Karpas-422 (cell line): ENCODE measurements at regions not wholly inside any gene's neighbourhood (a gene's known extent, or its start where the extent isn't known, plus 50 kb on each side); places are given as distances from the start of the nearest gene placed in this dataset.

ENCODE experiments used
- DNase-seq: peaks from one replicate; pipeline ENCODE4 v3.0.0-alpha.2; 2015
- H2AFZ ChIP-seq: fragments of 200-600 bp; sonication (generic); 2 replicates; pipeline ENCODE4 v1.6.1; 2014; ENCODE audit warnings: antibody characterized with exemption, low read length, mixed read lengths
- H3K27ac ChIP-seq: fragments of 200-600 bp; sonication (generic); 2 replicates; pipeline ENCODE4 v1.5.1; 2014; ENCODE audit warnings: mild to moderate bottlenecking, low read length, moderate library complexity
- H3K27me3 ChIP-seq: fragments of 200-600 bp; sonication (generic); 2 replicates; pipeline ENCODE4 v1.6.1; 2014; ENCODE audit warnings: low read length, mixed read lengths
- H3K36me3 ChIP-seq: fragments of 200-600 bp; sonication (generic); 2 replicates; pipeline ENCODE4 v1.6.1; 2014; ENCODE audit warnings: low read length, mixed read lengths; ENCODE audit not compliant: insufficient read depth
- H3K4me1 ChIP-seq: fragments of 200-600 bp; sonication (generic); 2 replicates; pipeline ENCODE4 v1.6.1; 2014; ENCODE audit warnings: mild to moderate bottlenecking, low read length, mixed read lengths
- H3K4me2 ChIP-seq: fragments of 200-600 bp; sonication (generic); 2 replicates; pipeline ENCODE4 v1.6.1; 2014; ENCODE audit warnings: low read length, low read depth, mild to moderate bottlenecking; ENCODE audit not compliant: poor library complexity, severe bottlenecking
- H3K4me3 ChIP-seq: fragments of 200-600 bp; sonication (generic); 2 replicates; pipeline ENCODE4 v1.5.1; 2014; ENCODE audit warnings: mild to moderate bottlenecking, antibody characterized with exemption, low read length, mixed read lengths
- H3K79me2 ChIP-seq: fragments of 200-600 bp; sonication (generic); 2 replicates; pipeline ENCODE4 v1.6.1; 2014; ENCODE audit warnings: mild to moderate bottlenecking, low read length, mixed read lengths
- H3K9ac ChIP-seq: fragments of 200-600 bp; sonication (generic); 2 replicates; pipeline ENCODE4 v1.6.0; 2014; ENCODE audit warnings: low read length
- H3K9me2 ChIP-seq: fragments of 200-600 bp; sonication (generic), shearing (Covaris generic); replicated peaks from 2 replicates; pipeline ENCODE4 v1.6.0; 2014; ENCODE audit warnings: mild to moderate bottlenecking, low read length, moderate library complexity; ENCODE audit not compliant: insufficient read depth
- H3K9me3 ChIP-seq: fragments of 300-700, 200-600 bp; sonication (generic); 2 replicates; pipeline ENCODE4 v1.6.1; 2014; ENCODE audit warnings: low read length, mixed read lengths
- H4K20me1 ChIP-seq: fragments of 200-600 bp; sonication (generic); 2 replicates; pipeline ENCODE4 v1.6.1; 2014; ENCODE audit warnings: mild to moderate bottlenecking, antibody characterized with exemption, low read length, low read depth; ENCODE audit not compliant: insufficient read depth

GRCh38 chr5:1974081-1974480 is 91.4 kb upstream of the IRX4 start:
- Histone ChIP-seq H3K9me2 (no peaks in the 10 kb centered on the region), H3K79me2 (no peaks in the 10 kb centered on the region), H3K27ac (no peak overlapping the region), H3K27me3 (no peaks in the 10 kb centered on the region), H3K36me3 (no peaks in the 10 kb centered on the region), H3K4me1 (no peaks in the 10 kb centered on the region), H2AFZ (no peak overlapping the region), H3K4me3 (no peak overlapping the region), H3K9ac (no peak overlapping the region), H3K9me3 (no peaks in the 10 kb centered on the region), H4K20me1 (no peaks in the 10 kb centered on the region), H3K4me2 (no peak overlapping the region)
- DNase-seq: no peak

GRCh38 chr5:1973391-1974013 is 90.8 kb upstream of the IRX4 start:
- Histone ChIP-seq H3K36me3 (no peaks in the 10 kb centered on the region), H3K79me2 (no peaks in the 10 kb centered on the region), H3K9me2 (no peaks in the 10 kb centered on the region), H3K4me3 (no peak overlapping the region), H3K4me1 (no peaks in the 10 kb centered on the region), H3K9ac (no peak overlapping the region), H3K27me3 (no peaks in the 10 kb centered on the region), H3K27ac (no peak overlapping the region), H2AFZ (no peak overlapping the region), H3K9me3 (no peaks in the 10 kb centered on the region), H4K20me1 (no peaks in the 10 kb centered on the region), H3K4me2 (no peak overlapping the region)
- DNase-seq: no peak

GRCh38 chr5:1971944-1972343 is 89.2 kb upstream of the IRX4 start:
- Histone ChIP-seq H3K27me3 (no peaks in the 10 kb centered on the region), H3K9me3 (no peaks in the 10 kb centered on the region), H3K9ac (no peak overlapping the region), H3K79me2 (no peaks in the 10 kb centered on the region), H3K4me1 (no peaks in the 10 kb centered on the region), H3K27ac (no peak overlapping the region), H3K36me3 (no peaks in the 10 kb centered on the region), H4K20me1 (no peaks in the 10 kb centered on the region), H3K9me2 (no peaks in the 10 kb centered on the region), H3K4me3 (no peak overlapping the region), H3K4me2 (no peak overlapping the region), H2AFZ (no peak overlapping the region)
- no peak for DNase-seq

GRCh38 chr5:1967736-1968135 is 85.0 kb upstream of the IRX4 start:
- H3K9me2 ChIP-seq: no peaks in the 10 kb centered on the region

GRCh38 chr5:1966461-1966860 is 83.7 kb upstream of the IRX4 start:
- H2AFZ ChIP-seq: no peak overlapping the region
- H3K4me1 ChIP-seq: no peaks in the 10 kb centered on the region
- H3K9ac ChIP-seq: no peak overlapping the region
- H3K79me2 ChIP-seq: no peaks in the 10 kb centered on the region
- no peaks in the 10 kb centered on the region for H4K20me1 ChIP-seq
- no peak overlapping the region for H3K27ac ChIP-seq
- no peak for DNase-seq
- no peaks in the 10 kb centered on the region for H3K9me3 ChIP-seq
- H3K27me3 ChIP-seq: no peaks in the 10 kb centered on the region
- H3K9me2 ChIP-seq: no peaks in the 10 kb centered on the region
- H3K4me2 ChIP-seq: no peak overlapping the region
- no peak overlapping the region for H3K4me3 ChIP-seq
- H3K36me3 ChIP-seq: no peaks in the 10 kb centered on the region

More at GRCh38 chr5:1967736-1968135, 85.0 kb upstream of the IRX4 start:
- H3K9ac ChIP-seq: no peak overlapping the region
- no peak for DNase-seq
- H3K36me3 ChIP-seq: no peaks in the 10 kb centered on the region
- no peaks in the 10 kb centered on the region for H3K79me2 ChIP-seq
- no peak overlapping the region for H3K4me2 ChIP-seq
- no peak overlapping the region for H3K4me3 ChIP-seq
- no peaks in the 10 kb centered on the region for H3K27me3 ChIP-seq
- no peaks in the 10 kb centered on the region for H3K9me3 ChIP-seq
- H4K20me1 ChIP-seq: no peaks in the 10 kb centered on the region
- no peaks in the 10 kb centered on the region for H3K4me1 ChIP-seq
- no peak overlapping the region for H3K27ac ChIP-seq
- H2AFZ ChIP-seq: no peak overlapping the region

- H4K20me1 ChIP-seq: no peaks in the 10 kb centered on the region
- no peak for DNase-seq
- no peaks in the 10 kb centered on the region for H3K79me2 ChIP-seq
- no peak overlapping the region for H2AFZ ChIP-seq
- H3K9me2 ChIP-seq: no peaks in the 10 kb centered on the region
- no peaks in the 10 kb centered on the region for H3K27me3 ChIP-seq
- no peak overlapping the region for H3K4me2 ChIP-seq
- no peak overlapping the region for H3K9ac ChIP-seq
- H3K9me3 ChIP-seq: no peaks in the 10 kb centered on the region
- no peaks in the 10 kb centered on the region for H3K4me1 ChIP-seq
- H3K36me3 ChIP-seq: no peaks in the 10 kb centered on the region
- H3K27ac ChIP-seq: no peak overlapping the region
- no peak overlapping the region for H3K4me3 ChIP-seq
Observed at GRCh38 chr5:1965925-1966324, 83.2 kb upstream of the IRX4 start.

GRCh38 chr5:1963941-1964451 is 81.3 kb upstream of the IRX4 start:
- Histone ChIP-seq H3K9me3 (no peaks in the 10 kb centered on the region), H3K27me3 (no peaks in the 10 kb centered on the region), H4K20me1 (no peaks in the 10 kb centered on the region), H3K79me2 (no peaks in the 10 kb centered on the region), H3K9ac (no peak overlapping the region), H2AFZ (no peak overlapping the region), H3K4me3 (no peak overlapping the region), H3K9me2 (no peaks in the 10 kb centered on the region), H3K36me3 (no peaks in the 10 kb centered on the region), H3K27ac (no peak overlapping the region), H3K4me1 (no peaks in the 10 kb centered on the region), H3K4me2 (no peak overlapping the region)
- no peak for DNase-seq

GRCh38 chr5:1963358-1963757 is 80.6 kb upstream of the IRX4 start:
- no peaks in the 10 kb centered on the region for H4K20me1 ChIP-seq
- DNase-seq: no peak
- H2AFZ ChIP-seq: no peak overlapping the region
- no peaks in the 10 kb centered on the region for H3K9me2 ChIP-seq
- H3K4me2 ChIP-seq: no peak overlapping the region
- no peaks in the 10 kb centered on the region for H3K36me3 ChIP-seq
- no peaks in the 10 kb centered on the region for H3K79me2 ChIP-seq
- no peak overlapping the region for H3K27ac ChIP-seq
- no peaks in the 10 kb centered on the region for H3K4me1 ChIP-seq
- no peak overlapping the region for H3K4me3 ChIP-seq
- H3K27me3 ChIP-seq: no peaks in the 10 kb centered on the region
- H3K9me3 ChIP-seq: no peaks in the 10 kb centered on the region
- H3K9ac ChIP-seq: no peak overlapping the region
